Right cardiac atrium (tissue), 5 donors: ENCODE measurements at regions not wholly inside any gene's neighbourhood (a gene's known extent, or its start where the extent isn't known, plus 50 kb on each side); places are given as distances from the start of the nearest gene placed in this dataset.
"Not testable (repeated sequence)": the region's sequence is repeated elsewhere in the genome, so short reads cannot be mapped to it uniquely, and the experiment has no call there.

Experiments used
- ATAC-seq, 2 donors: fragments of 200-7000 bp; cut with Tn5 transposase; one replicate each; pipeline versions ENCODE4 v1.8.0 to v1.9.1; 2020; ENCODE audit warnings: moderate library complexity in 2 of 2, mild to moderate bottlenecking in 1 of 2
- DNase-seq, 3 donors: peaks; one replicate each; pipeline ENCODE4 v3.0.0-alpha.2; 2020
- H3K27ac ChIP-seq: one replicate; pipeline ENCODE4 v1.5.1; 2013; ENCODE audit warnings: mild to moderate bottlenecking, low read length, control low read depth, moderate library complexity
- H3K27me3 ChIP-seq: one replicate; pipeline ENCODE4 v1.6.1; 2013; ENCODE audit not compliant: control insufficient read depth, insufficient read depth
- H3K4me1 ChIP-seq: one replicate; pipeline ENCODE4 v1.6.1; 2013; ENCODE audit warnings: low read length; ENCODE audit not compliant: control insufficient read depth, insufficient read depth
- H3K4me3 ChIP-seq: one replicate; pipeline ENCODE4 v1.5.1; 2013; ENCODE audit warnings: low read length, control low read depth
- H3K9me3 ChIP-seq: one replicate; pipeline ENCODE4 v1.6.1; 2013; ENCODE audit warnings: low read length; ENCODE audit not compliant: control insufficient read depth
- WGBS: extraction: QIAGEN DNeasy Blood & Tissue Kit; methylation state at CpG from one replicate; pipeline ENCODE4 v1.1.7; 2013; 5-methylcytosine and 5-hydroxymethylcytosine counted together
- intact Hi-C, 4 donors: fragments of 100-400 bp; cut with DNase I; formaldehyde crosslinking; loops; one replicate each; pipeline versions ENCODE4 v1.11.0 to v1.14.0; 2022 to 2023
- donor health status: healthy with polysubstance abuse.
- donor health status: DM: no; HTN: yes; CAD: no.
- donor health status: DM: no; HTN: no; CAD: no.
- donor health status: DM: no; HTN: yes; CAD: no; lungs with severe emphysema.
- donor health status: DM: yes; HTN: yes; CAD: no.

GRCh38 chrX:138885886-138886285 lies 174.4 kb upstream of the FGF13 start:
- DNase-seq: no peak
- 86% methylated on average over 6 of the region's 6 CpGs for WGBS
- Histone ChIP-seq H3K27me3 (no peaks in the 10 kb centered on the region), H3K4me1 (no peaks in the 10 kb centered on the region), H3K27ac (no peak overlapping the region), H3K9me3 (no peaks in the 10 kb centered on the region), H3K4me3 (no peak overlapping the region)
- ATAC-seq: no peak
- intact Hi-C loops: no loop called here

GRCh38 chrX:138880293-138880692 lies 168.8 kb upstream of the FGF13 start:
- H3K4me1 ChIP-seq, H3K9me3 ChIP-seq, DNase-seq, ATAC-seq, H3K4me3 ChIP-seq, intact Hi-C loops, H3K27ac ChIP-seq, H3K27me3 ChIP-seq: not testable (repeated sequence)
- WGBS: 89% methylated on average over 4 of the region's 4 CpGs

- H3K4me1 ChIP-seq: no peaks in the 10 kb centered on the region
- no peak overlapping the region for H3K4me3 ChIP-seq
- H3K27ac ChIP-seq: no peak overlapping the region
- no peaks in the 10 kb centered on the region for H3K27me3 ChIP-seq
- intact Hi-C loops: no loop called here
- 75% methylated on average over 2 of the region's 2 CpGs for WGBS
- H3K9me3 ChIP-seq: no peaks in the 10 kb centered on the region
- no peak for DNase-seq
- no peak for ATAC-seq
Measured at GRCh38 chrX:138877746-138878145, 166.2 kb upstream of the FGF13 start.

GRCh38 chrX:138875472-138875871 lies 164.0 kb upstream of the FGF13 start:
- no peaks in the 10 kb centered on the region for H3K27me3 ChIP-seq
- 82% methylated on average over 4 of the region's 4 CpGs for WGBS
- intact Hi-C loops: no loop called here
- no peak overlapping the region for H3K27ac ChIP-seq
- H3K4me3 ChIP-seq: no peak overlapping the region
- DNase-seq (no peak), ATAC-seq (no peak)
- no peaks in the 10 kb centered on the region for H3K9me3 ChIP-seq
- no peaks in the 10 kb centered on the region for H3K4me1 ChIP-seq

GRCh38 chrX:138874271-138874935 lies 162.9 kb upstream of the FGF13 start:
- H3K4me3 ChIP-seq: no peak overlapping the region
- no peaks in the 10 kb centered on the region for H3K27me3 ChIP-seq
- WGBS: 83% methylated on average over 5 of the region's 5 CpGs
- no peak for ATAC-seq
- no peak overlapping the region for H3K27ac ChIP-seq
- no peak for DNase-seq
- intact Hi-C loops: no loop called here
- no peaks in the 10 kb centered on the region for H3K4me1 ChIP-seq
- H3K9me3 ChIP-seq: no peaks in the 10 kb centered on the region

GRCh38 chrX:138873640-138874039 lies 162.1 kb upstream of the FGF13 start:
- intact Hi-C loops, ATAC-seq: not testable (repeated sequence)
- 91% methylated on average over 6 of the region's 6 CpGs for WGBS

GRCh38 chrX:138872537-138872936 lies 161.0 kb upstream of the FGF13 start:
- DNase-seq (no peak), ATAC-seq (no peak)
- Histone ChIP-seq H3K27me3 (no peaks in the 10 kb centered on the region), H3K27ac (no peak overlapping the region), H3K4me1 (no peaks in the 10 kb centered on the region), H3K4me3 (no peak overlapping the region), H3K9me3 (no peaks in the 10 kb centered on the region)
- intact Hi-C loops: no loop called here
- WGBS: 53% methylated on average over 1 of the region's 1 CpG

More at GRCh38 chrX:138873640-138874039, 162.1 kb upstream of the FGF13 start:
- not testable (repeated sequence) for H3K27ac ChIP-seq, H3K4me1 ChIP-seq, H3K9me3 ChIP-seq, H3K27me3 ChIP-seq, H3K4me3 ChIP-seq, DNase-seq

- no peak overlapping the region for H3K4me3 ChIP-seq
- H3K27ac ChIP-seq: no peak overlapping the region
- WGBS: 86% methylated on average over 3 of the region's 3 CpGs
- no peaks in the 10 kb centered on the region for H3K9me3 ChIP-seq
- H3K27me3 ChIP-seq: no peaks in the 10 kb centered on the region
- intact Hi-C loops: no loop called here
- H3K4me1 ChIP-seq: no peaks in the 10 kb centered on the region
- ATAC-seq: no peak
- no peak for DNase-seq
Measured at GRCh38 chrX:138871739-138872138, 160.2 kb upstream of the FGF13 start.

GRCh38 chrX:138866643-138867042 lies 155.1 kb upstream of the FGF13 start:
- WGBS: 91% methylated on average over 4 of the region's 4 CpGs
- intact Hi-C loops: no loop called here

GRCh38 chrX:138865093-138865649 lies 153.7 kb upstream of the FGF13 start:
- WGBS: 90% methylated on average over 6 of the region's 6 CpGs
- no peak for ATAC-seq
- no peaks in the 10 kb centered on the region for H3K4me1 ChIP-seq
- H3K27me3 ChIP-seq: no peaks in the 10 kb centered on the region
- no peak overlapping the region for H3K4me3 ChIP-seq
- H3K9me3 ChIP-seq: no peaks in the 10 kb centered on the region
- no peak for DNase-seq
- intact Hi-C loops: no loop called here
- H3K27ac ChIP-seq: no peak overlapping the region

More at GRCh38 chrX:138866643-138867042, 155.1 kb upstream of the FGF13 start:
- no peak for ATAC-seq
- no peak overlapping the region for H3K4me3 ChIP-seq
- H3K27me3 ChIP-seq: no peaks in the 10 kb centered on the region
- no peak for DNase-seq
- no peaks in the 10 kb centered on the region for H3K9me3 ChIP-seq
- no peak overlapping the region for H3K27ac ChIP-seq
- no peaks in the 10 kb centered on the region for H3K4me1 ChIP-seq

GRCh38 chrX:138859421-138859820 lies 147.9 kb upstream of the FGF13 start:
- no peak for DNase-seq
- H3K27ac ChIP-seq: no peak overlapping the region
- H3K9me3 ChIP-seq: no peaks in the 10 kb centered on the region
- ATAC-seq: no peak
- 50% methylated on average over 2 of the region's 2 CpGs for WGBS
- no peaks in the 10 kb centered on the region for H3K27me3 ChIP-seq
- no peak overlapping the region for H3K4me3 ChIP-seq
- H3K4me1 ChIP-seq: no peaks in the 10 kb centered on the region
- intact Hi-C loops: no loop called here

GRCh38 chrX:138858951-138859350 lies 147.4 kb upstream of the FGF13 start:
- DNase-seq: no peak
- Histone ChIP-seq H3K27ac (no peak overlapping the region), H3K9me3 (no peaks in the 10 kb centered on the region), H3K4me1 (no peaks in the 10 kb centered on the region), H3K4me3 (no peak overlapping the region), H3K27me3 (no peaks in the 10 kb centered on the region)
- intact Hi-C loops: no loop called here
- ATAC-seq: no peak
- 47% methylated on average over 4 of the region's 4 CpGs for WGBS
